Ishikawa (cell line): ENCODE measurements at regions not wholly inside any gene's neighbourhood (a gene's known extent, or its start where the extent isn't known, plus 50 kb on each side); places are given as distances from the start of the nearest gene placed in this dataset.

Experiments used
- CEBPB ChIP-seq: IDR thresholded peaks from 2 replicates; pipeline ENCODE4 v1.6.1; 2012
- EP300 ChIP-seq: IDR thresholded peaks from 2 replicates; pipeline ENCODE4 v1.6.1; 2012; ENCODE audit warnings: borderline replicate concordance
- NFIC ChIP-seq: IDR thresholded peaks from 2 replicates; pipeline ENCODE4 v1.6.1; 2012
- RAD21 ChIP-seq: IDR thresholded peaks from 2 replicates; pipeline ENCODE4 v1.6.1; 2012; ENCODE audit warnings: low read depth
- TAF1 ChIP-seq: IDR thresholded peaks from 2 replicates; pipeline ENCODE4 v1.6.1; 2012; ENCODE audit warnings: low read depth, mild to moderate bottlenecking
- TCF12 ChIP-seq: IDR thresholded peaks from 2 replicates; pipeline ENCODE4 v1.6.1; 2012; ENCODE audit warnings: low read depth
- TEAD4 ChIP-seq: IDR thresholded peaks from 2 replicates; pipeline ENCODE4 v1.6.1; 2012
- YY1 ChIP-seq: IDR thresholded peaks from 2 replicates; pipeline ENCODE4 v1.6.1; 2012; ENCODE audit warnings: low read depth
- ZBTB7A ChIP-seq: IDR thresholded peaks from 2 replicates; pipeline ENCODE4 v1.6.1; 2012; ENCODE audit warnings: low read depth
- TF ChIP-seq, protein P1 (sequence below): IDR thresholded peaks from 2 replicates; pipeline ENCODE4 v1.6.1; 2012
- TF ChIP-seq, protein P2 (sequence below): IDR thresholded peaks from 2 replicates; pipeline ENCODE4 v1.6.1; 2012
- TF ChIP-seq, protein P3 (sequence below): IDR thresholded peaks from 2 replicates; pipeline ENCODE4 v1.6.1; 2012; ENCODE audit warnings: low read depth, mild to moderate bottlenecking

DNA sequence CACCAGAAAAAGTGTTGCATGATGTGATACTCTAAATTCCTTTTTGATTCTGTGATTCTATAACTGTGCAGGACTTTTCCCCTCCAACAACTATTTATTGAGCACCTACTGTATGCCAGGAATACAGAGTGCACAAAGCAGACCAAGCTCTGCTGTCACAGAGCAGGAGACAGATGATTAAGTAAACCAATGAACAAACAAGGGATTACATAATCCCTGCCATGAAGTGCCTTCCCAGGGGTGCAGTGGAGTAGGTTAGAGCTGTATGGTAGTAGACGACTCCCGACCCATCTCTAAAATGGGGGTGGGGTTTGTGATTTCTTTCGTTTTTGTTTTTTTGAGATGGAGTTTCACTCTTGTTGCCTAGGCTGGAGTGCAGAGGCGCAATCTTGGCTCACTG is 213.9 kb downstream of the TBX5 start:
- TF ChIP-seq ZBTB7A (no peak), TAF1 (no peak), CEBPB (no peak), YY1 (no peak), EP300 (no peak), TCF12 (no peak), RAD21 (no peak), NFIC (no peak), TEAD4 (no peak)
- TF ChIP-seq, protein P1, sequence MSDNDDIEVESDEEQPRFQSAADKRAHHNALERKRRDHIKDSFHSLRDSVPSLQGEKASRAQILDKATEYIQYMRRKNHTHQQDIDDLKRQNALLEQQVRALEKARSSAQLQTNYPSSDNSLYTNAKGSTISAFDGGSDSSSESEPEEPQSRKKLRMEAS = no peak
- TF ChIP-seq, protein P2, sequence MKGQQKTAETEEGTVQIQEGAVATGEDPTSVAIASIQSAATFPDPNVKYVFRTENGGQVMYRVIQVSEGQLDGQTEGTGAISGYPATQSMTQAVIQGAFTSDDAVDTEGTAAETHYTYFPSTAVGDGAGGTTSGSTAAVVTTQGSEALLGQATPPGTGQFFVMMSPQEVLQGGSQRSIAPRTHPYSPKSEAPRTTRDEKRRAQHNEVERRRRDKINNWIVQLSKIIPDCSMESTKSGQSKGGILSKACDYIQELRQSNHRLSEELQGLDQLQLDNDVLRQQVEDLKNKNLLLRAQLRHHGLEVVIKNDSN = no peak
- TF ChIP-seq, protein P3, sequence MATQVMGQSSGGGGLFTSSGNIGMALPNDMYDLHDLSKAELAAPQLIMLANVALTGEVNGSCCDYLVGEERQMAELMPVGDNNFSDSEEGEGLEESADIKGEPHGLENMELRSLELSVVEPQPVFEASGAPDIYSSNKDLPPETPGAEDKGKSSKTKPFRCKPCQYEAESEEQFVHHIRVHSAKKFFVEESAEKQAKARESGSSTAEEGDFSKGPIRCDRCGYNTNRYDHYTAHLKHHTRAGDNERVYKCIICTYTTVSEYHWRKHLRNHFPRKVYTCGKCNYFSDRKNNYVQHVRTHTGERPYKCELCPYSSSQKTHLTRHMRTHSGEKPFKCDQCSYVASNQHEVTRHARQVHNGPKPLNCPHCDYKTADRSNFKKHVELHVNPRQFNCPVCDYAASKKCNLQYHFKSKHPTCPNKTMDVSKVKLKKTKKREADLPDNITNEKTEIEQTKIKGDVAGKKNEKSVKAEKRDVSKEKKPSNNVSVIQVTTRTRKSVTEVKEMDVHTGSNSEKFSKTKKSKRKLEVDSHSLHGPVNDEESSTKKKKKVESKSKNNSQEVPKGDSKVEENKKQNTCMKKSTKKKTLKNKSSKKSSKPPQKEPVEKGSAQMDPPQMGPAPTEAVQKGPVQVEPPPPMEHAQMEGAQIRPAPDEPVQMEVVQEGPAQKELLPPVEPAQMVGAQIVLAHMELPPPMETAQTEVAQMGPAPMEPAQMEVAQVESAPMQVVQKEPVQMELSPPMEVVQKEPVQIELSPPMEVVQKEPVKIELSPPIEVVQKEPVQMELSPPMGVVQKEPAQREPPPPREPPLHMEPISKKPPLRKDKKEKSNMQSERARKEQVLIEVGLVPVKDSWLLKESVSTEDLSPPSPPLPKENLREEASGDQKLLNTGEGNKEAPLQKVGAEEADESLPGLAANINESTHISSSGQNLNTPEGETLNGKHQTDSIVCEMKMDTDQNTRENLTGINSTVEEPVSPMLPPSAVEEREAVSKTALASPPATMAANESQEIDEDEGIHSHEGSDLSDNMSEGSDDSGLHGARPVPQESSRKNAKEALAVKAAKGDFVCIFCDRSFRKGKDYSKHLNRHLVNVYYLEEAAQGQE = no peak
